H9 (cell line): ENCODE measurements at regions not wholly inside any gene's neighbourhood (a gene's known extent, or its start where the extent isn't known, plus 50 kb on each side); places are given as distances from the start of the nearest gene placed in this dataset.

ENCODE experiments used
- DNase-seq: peaks from one replicate; pipeline ENCODE4 v3.0.0-alpha.2; 2017
- H2AFZ ChIP-seq: one replicate; pipeline ENCODE4 v1.6.1; 2013; ENCODE audit warnings: mild to moderate bottlenecking, low read length, control low read depth, moderate library complexity
- H2AK5ac ChIP-seq: 2 replicates; pipeline ENCODE4 v1.6.1; 2013; ENCODE audit warnings: low read length, control low read depth, mixed read lengths; ENCODE audit not compliant: insufficient read length
- H2BK120ac ChIP-seq: one replicate; pipeline ENCODE4 v1.6.1; 2013; ENCODE audit warnings: low read depth, mild to moderate bottlenecking, low read length, control low read depth, inconsistent platforms; ENCODE audit not compliant: poor library complexity, severe bottlenecking
- H2BK12ac ChIP-seq: 2 replicates; pipeline ENCODE4 v1.6.1; 2013; ENCODE audit warnings: low read length, control low read depth, mixed read lengths, low read depth; ENCODE audit not compliant: insufficient read length
- H2BK15ac ChIP-seq: 2 replicates; pipeline ENCODE4 v1.6.1; 2013; ENCODE audit warnings: low read depth, low read length, control low read depth
- H2BK20ac ChIP-seq: one replicate; pipeline ENCODE4 v1.6.1; 2013; ENCODE audit warnings: low read depth, mild to moderate bottlenecking, low read length, control low read depth, inconsistent platforms; ENCODE audit not compliant: poor library complexity, severe bottlenecking
- H2BK5ac ChIP-seq: 2 replicates; pipeline ENCODE4 v1.6.1; 2013; ENCODE audit warnings: low read length, control low read depth, mixed read lengths; ENCODE audit not compliant: insufficient read length
- H3K14ac ChIP-seq: 2 replicates; pipeline ENCODE4 v1.6.1; 2013; ENCODE audit warnings: low read length, control low read depth; ENCODE audit not compliant: insufficient read depth
- H3K18ac ChIP-seq: 2 replicates; pipeline ENCODE4 v1.6.1; 2013; ENCODE audit warnings: low read depth, mild to moderate bottlenecking, mixed read lengths, low read length, control low read depth; ENCODE audit not compliant: insufficient read length
- H3K23ac ChIP-seq: 2 replicates; pipeline ENCODE4 v1.6.1; 2013; ENCODE audit warnings: low read length, control low read depth, mixed read lengths, low read depth; ENCODE audit not compliant: insufficient read length
- H3K23me2 ChIP-seq: 2 replicates; pipeline ENCODE4 v1.6.1; 2013; ENCODE audit warnings: low read depth, mild to moderate bottlenecking, mixed read lengths, low read length, control low read depth; ENCODE audit not compliant: insufficient read length, poor library complexity, severe bottlenecking
- H3K27ac ChIP-seq: 2 replicates; pipeline ENCODE4 v1.5.1; 2013; ENCODE audit warnings: low read length, control low read depth, mixed read lengths, low read depth; ENCODE audit not compliant: insufficient read length
- H3K27me3 ChIP-seq: 2 replicates; pipeline ENCODE4 v1.6.1; 2013; ENCODE audit warnings: low read length, control low read depth, inconsistent platforms; ENCODE audit not compliant: insufficient read depth
- H3K4ac ChIP-seq: 2 replicates; pipeline ENCODE4 v1.6.1; 2013; ENCODE audit warnings: low read depth, mild to moderate bottlenecking, control low read depth, inconsistent platforms, low read length, moderate library complexity
- H3K4me1 ChIP-seq: 2 replicates; pipeline ENCODE4 v1.6.1; 2013; ENCODE audit warnings: low read length, control low read depth, inconsistent platforms; ENCODE audit not compliant: insufficient read depth
- H3K4me2 ChIP-seq: 2 replicates; pipeline ENCODE4 v1.6.1; 2013; ENCODE audit warnings: low read length, control low read depth, mixed read lengths; ENCODE audit not compliant: insufficient read length, insufficient read depth
- H3K56ac ChIP-seq: 2 replicates; pipeline ENCODE4 v1.6.1; 2013; ENCODE audit warnings: low read depth, mild to moderate bottlenecking, mixed read lengths, low read length, control low read depth; ENCODE audit not compliant: insufficient read length
- H3K79me1 ChIP-seq: 2 replicates; pipeline ENCODE4 v1.6.1; 2013; ENCODE audit warnings: low read depth, mild to moderate bottlenecking, moderate library complexity, low read length, control low read depth, inconsistent platforms; ENCODE audit not compliant: insufficient read depth, poor library complexity, severe bottlenecking
- H3K79me2 ChIP-seq: 2 replicates; pipeline ENCODE4 v1.6.1; 2013; ENCODE audit warnings: low read length, control low read depth, inconsistent platforms; ENCODE audit not compliant: insufficient read depth
- H3K9ac ChIP-seq: 2 replicates; pipeline ENCODE4 v1.6.1; 2013; ENCODE audit warnings: low read length, control low read depth, mixed read lengths; ENCODE audit not compliant: insufficient read length; ENCODE audit errors: extremely low read depth
- H3K9me3 ChIP-seq: one replicate; pipeline ENCODE4 v1.6.1; 2013; ENCODE audit warnings: low read depth, low read length, inconsistent platforms; ENCODE audit not compliant: control insufficient read depth
- H3T11ph ChIP-seq: one replicate; pipeline ENCODE4 v1.6.1; 2013; ENCODE audit warnings: mild to moderate bottlenecking, low read length, control low read depth, inconsistent platforms
- H4K20me1 ChIP-seq: one replicate; pipeline ENCODE4 v1.6.1; 2013; ENCODE audit not compliant: control insufficient read depth, insufficient read length, insufficient read depth
- H4K5ac ChIP-seq: 2 replicates; pipeline ENCODE4 v1.6.1; 2013; ENCODE audit warnings: low read depth, mild to moderate bottlenecking, mixed read lengths, low read length, control low read depth; ENCODE audit not compliant: insufficient read length
- H4K8ac ChIP-seq: replicated peaks from 2 replicates; pipeline ENCODE4 v1.6.1; 2013; ENCODE audit warnings: low read length, control low read depth, mixed read lengths, low read depth; ENCODE audit not compliant: insufficient read length
- H4K91ac ChIP-seq: 2 replicates; pipeline ENCODE4 v1.6.1; 2013; ENCODE audit warnings: low read depth, mild to moderate bottlenecking, moderate library complexity, mixed read lengths, low read length, control low read depth; ENCODE audit not compliant: insufficient read length
- H3K27ac Mint-ChIP-seq, 3 experiments: 2 replicates in 2 of 3; 3 replicates in 1 of 3; pipeline ENCODE4 v1.8.0; 2020 to 2021; ENCODE audit warnings: mixed read lengths in 3 of 3, mild to moderate bottlenecking in 1 of 3, moderate library complexity in 1 of 3
- H3K27me3 Mint-ChIP-seq: 2 replicates; pipeline ENCODE4 v1.8.0; 2021; ENCODE audit warnings: low read depth, mild to moderate bottlenecking, moderate library complexity, mixed read lengths
- H3K36me3 Mint-ChIP-seq, 3 experiments: 2 replicates in 2 of 3; 3 replicates in 1 of 3; pipeline ENCODE4 v1.8.0; 2020 to 2021; ENCODE audit warnings: low read depth in 3 of 3, mixed read lengths in 3 of 3; ENCODE audit not compliant: insufficient read depth in 1 of 3
- H3K4me1 Mint-ChIP-seq, 2 experiments: 2 replicates each; pipeline ENCODE4 v1.8.0; 2020; ENCODE audit warnings: mixed read lengths in 2 of 2
- H3K4me3 Mint-ChIP-seq, 2 experiments: 2 replicates in 1 of 2; 3 replicates in 1 of 2; pipeline ENCODE4 v1.8.0; 2020 to 2021; ENCODE audit warnings: mild to moderate bottlenecking in 2 of 2, mixed read lengths in 2 of 2, moderate library complexity in 1 of 2
- H3K9me3 Mint-ChIP-seq, 2 experiments: 2 replicates in 1 of 2; 3 replicates in 1 of 2; pipeline ENCODE4 v1.8.0; 2020; ENCODE audit warnings: mild to moderate bottlenecking in 2 of 2, mixed read lengths in 2 of 2, moderate library complexity in 1 of 2
- WGBS: extraction: QIAGEN DNeasy Blood & Tissue Kit; methylation state at CpG from one replicate; pipeline ENCODE4 v1.1.7; 2013; ENCODE audit warnings: missing lambda C conversion rate, low lambda C conversion rate, mixed read lengths; ENCODE audit not compliant: insufficient read length; ENCODE audit errors: extremely low coverage; 5-methylcytosine and 5-hydroxymethylcytosine counted together
- TF ChIP-seq, protein P1 (sequence below): fragments of 200-600 bp; sonication (generic); conservative IDR thresholded peaks from 3 replicates; pipeline ENCODE4 v1.8.0; 2021; ENCODE audit warnings: antibody characterized with exemption, mild to moderate bottlenecking

DNA sequence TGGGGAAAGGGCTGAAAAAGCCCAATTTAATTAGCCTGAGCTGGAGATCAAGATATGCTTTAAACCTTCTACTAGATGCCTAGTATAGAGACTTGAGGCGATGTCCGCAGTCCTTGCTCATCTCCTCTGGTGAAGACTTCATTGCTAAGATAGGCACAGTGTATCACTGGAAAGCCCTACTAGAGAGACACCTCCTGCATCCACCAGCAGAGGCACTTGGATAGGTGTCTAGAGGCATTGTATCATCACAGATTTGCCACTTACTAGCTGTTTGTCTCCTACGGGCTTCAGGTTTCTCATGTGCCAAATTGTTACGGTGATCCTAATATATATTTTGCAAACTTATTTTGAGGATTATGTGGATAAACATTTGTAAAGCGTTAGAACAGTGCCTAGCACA, 1048.5 kb downstream of the GALC start:
- TF ChIP-seq, protein P1, sequence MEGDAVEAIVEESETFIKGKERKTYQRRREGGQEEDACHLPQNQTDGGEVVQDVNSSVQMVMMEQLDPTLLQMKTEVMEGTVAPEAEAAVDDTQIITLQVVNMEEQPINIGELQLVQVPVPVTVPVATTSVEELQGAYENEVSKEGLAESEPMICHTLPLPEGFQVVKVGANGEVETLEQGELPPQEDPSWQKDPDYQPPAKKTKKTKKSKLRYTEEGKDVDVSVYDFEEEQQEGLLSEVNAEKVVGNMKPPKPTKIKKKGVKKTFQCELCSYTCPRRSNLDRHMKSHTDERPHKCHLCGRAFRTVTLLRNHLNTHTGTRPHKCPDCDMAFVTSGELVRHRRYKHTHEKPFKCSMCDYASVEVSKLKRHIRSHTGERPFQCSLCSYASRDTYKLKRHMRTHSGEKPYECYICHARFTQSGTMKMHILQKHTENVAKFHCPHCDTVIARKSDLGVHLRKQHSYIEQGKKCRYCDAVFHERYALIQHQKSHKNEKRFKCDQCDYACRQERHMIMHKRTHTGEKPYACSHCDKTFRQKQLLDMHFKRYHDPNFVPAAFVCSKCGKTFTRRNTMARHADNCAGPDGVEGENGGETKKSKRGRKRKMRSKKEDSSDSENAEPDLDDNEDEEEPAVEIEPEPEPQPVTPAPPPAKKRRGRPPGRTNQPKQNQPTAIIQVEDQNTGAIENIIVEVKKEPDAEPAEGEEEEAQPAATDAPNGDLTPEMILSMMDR = no peak
- Histone ChIP-seq H2AK5ac (no peak overlapping the region), H3K4me1 (no peaks in the 10 kb centered on the region), H3K9me3 (no peaks in the 10 kb centered on the region), H3K23me2 (no peaks in the 10 kb centered on the region), H3K79me2 (no peaks in the 10 kb centered on the region), H3T11ph (no peak overlapping the region), H2BK120ac (no peak overlapping the region), H3K27ac (no peak overlapping the region), H2BK5ac (no peak overlapping the region), H3K79me1 (no peaks in the 10 kb centered on the region), H2BK20ac (no peak overlapping the region), H4K91ac (no peak overlapping the region), H2BK15ac (no peak overlapping the region), H3K9ac (no peak overlapping the region), H2AFZ (no peak overlapping the region), H3K4me2 (no peak overlapping the region), H3K4ac (no peak overlapping the region), H4K8ac (no peak overlapping the region), H4K5ac (no peak overlapping the region), H3K23ac (no peak overlapping the region), H4K20me1 (no peaks in the 10 kb centered on the region), H3K18ac (no peak overlapping the region), H3K14ac (no peak overlapping the region), H2BK12ac (no peak overlapping the region), H3K27me3 (no peaks in the 10 kb centered on the region), H3K56ac (no peak overlapping the region)
- DNase-seq = no peak
- Mint-ChIP-seq H3K36me3 (no peaks in the 10 kb centered on the region), H3K4me1 (no peaks in the 10 kb centered on the region), H3K4me3 (no peak overlapping the region), H3K9me3 (no peaks in the 10 kb centered on the region; a peak in 1 of 5 replicates), H3K27me3 (no peaks in the 10 kb centered on the region), H3K27ac (no peak overlapping the region)
- no CpG with 5 or more reads among the region's 5 CpGs for WGBS
